ENCODE measurements at regions not wholly inside any gene's neighbourhood (a gene's known extent, or its start where the extent isn't known, plus 50 kb on each side); places are given as distances from the start of the nearest gene placed in this dataset.
"Not testable (repeated sequence)": the region's sequence is repeated elsewhere in the genome, so short reads cannot be mapped to it uniquely, and the experiment has no call there.

DNA sequence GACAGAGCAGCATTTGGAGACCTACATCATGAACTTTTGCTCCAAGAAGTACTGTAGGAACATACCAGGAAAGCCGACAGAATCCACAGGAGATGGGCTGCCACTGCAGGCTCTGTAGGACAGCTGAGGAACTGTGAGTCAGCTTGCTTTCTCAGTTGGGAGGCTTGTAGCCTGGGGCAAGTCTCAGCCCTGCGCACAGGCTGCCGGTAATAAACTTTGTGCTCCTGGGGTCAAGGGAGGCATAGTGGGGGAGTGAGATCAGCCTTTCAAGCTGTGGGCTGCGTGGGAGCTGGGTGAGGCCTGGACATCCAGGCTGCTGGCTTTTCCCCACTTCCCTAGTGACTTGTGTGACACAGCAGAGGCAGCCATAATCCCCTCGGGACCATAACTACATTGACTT is 718.0 kb upstream of the CDH10 start:
- DNase-seq, result no peak

DNA sequence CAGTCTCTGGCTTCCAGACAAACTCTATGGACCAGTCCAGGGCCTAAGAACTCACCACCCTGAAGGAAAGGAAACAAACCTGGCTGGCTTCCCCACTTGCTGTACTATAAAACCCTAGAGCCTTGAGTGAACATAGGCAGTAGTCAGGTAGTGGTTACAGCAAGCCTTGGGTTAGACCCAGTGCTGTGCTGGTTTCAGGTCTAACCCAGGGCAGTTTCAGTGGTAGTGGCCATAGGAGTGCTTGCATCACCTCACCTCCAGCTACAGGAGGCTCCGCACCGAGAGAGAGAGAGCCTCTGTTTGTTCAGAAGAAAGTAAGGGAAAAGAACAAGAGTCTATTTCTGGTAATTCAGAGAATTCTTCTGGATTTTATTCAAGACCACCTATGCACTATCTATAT is 714.1 kb upstream of the CDH10 start:
- DNase-seq, result no peak

DNA sequence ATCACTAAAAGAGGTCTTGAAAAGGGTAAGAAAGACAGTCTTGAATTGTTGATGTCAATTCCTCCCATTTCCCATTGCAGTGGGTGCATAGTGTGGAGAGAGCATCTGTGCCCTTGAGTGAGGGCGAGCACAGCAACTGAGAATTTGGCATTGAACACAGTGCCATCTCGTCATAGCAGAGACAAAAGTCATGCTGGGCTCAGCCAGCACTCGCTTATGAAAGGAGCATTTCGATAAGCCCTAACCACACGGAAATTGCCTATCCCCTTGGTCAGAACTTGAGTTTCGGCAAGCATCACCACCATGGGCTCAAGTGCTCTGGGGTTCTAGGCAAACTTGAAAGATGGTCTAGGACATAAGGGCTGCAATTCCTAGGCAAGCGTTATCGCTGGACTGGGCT is 712.8 kb upstream of the CDH10 start:
- DNase-seq, result no peak

- DNase-seq, result no peak
These were observed 705.0 kb upstream of the CDH10 start for GRCh38 chr5:25349746-25350145.

DNA sequence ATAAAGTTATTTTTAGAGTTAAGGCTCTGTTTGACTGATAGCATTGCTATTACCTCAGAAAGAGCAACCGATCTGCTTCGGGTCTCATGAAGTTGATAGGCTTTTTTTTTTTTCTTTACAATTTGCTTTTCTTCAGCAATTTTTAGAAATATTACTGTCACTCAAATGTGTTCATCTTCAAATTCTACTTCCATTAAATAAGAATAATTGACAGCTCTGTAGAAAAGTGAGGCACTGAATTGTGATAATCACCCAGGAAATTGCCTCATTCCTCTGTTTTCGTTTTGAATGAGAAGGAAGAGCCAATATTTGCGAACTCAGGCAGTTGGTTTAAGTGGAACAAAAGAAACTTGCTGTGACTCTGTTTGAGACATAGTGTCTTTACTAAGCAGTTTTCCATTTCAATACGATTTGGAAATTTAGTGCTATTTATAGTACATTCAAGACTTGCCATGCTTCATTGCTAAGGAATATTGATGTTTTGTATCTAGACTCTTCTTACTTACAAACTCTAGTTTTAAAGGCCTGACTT is 700.5 kb upstream of the CDH10 start:
- no peak for DNase-seq

DNA sequence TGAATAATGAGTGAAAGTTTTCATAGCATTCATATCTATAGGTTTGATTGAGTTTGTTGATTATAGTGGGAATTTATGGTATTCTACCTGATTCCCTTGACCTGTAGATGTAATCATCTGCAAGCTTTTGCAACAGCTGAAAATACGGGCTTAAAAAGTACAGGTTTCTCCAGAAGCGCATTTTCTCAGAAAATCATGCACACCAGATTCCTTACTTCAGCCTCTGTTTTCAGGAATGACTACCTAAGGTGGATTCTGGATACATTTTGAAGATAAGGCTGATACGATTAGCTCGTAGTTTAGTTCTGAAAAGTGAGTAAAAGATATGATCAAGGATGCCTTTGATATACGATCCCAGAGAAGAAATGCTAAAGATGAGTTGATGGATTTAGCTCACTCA is 694.8 kb upstream of the CDH10 start:
- no peak for DNase-seq

- no peak for DNase-seq
These were observed 689.6 kb upstream of the CDH10 start for GRCh38 chr5:25334350-25334749.

DNA sequence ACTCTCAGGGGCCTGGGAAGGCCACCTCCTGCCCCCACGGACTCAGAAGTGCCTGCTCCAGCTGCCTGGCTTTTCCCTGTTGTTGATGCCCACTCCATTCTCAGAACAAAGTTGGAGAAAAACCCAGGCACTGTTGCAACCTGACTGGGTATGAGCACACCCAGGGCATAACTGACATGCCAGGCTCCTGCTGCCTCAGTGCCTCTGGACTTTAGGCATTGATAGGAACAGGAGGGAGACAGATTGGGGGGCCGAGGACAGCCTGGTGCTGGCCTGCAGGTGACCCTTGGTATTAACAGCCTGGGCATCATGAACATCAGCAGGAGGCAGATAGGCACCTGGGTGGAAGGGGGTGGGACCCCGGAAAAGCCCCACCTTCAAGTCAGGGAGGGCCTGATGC is 685.9 kb upstream of the CDH10 start:
- DNase-seq, result no peak

- no peak for DNase-seq
These were observed 682.4 kb upstream of the CDH10 start for GRCh38 chr5:25327172-25327571.

DNA sequence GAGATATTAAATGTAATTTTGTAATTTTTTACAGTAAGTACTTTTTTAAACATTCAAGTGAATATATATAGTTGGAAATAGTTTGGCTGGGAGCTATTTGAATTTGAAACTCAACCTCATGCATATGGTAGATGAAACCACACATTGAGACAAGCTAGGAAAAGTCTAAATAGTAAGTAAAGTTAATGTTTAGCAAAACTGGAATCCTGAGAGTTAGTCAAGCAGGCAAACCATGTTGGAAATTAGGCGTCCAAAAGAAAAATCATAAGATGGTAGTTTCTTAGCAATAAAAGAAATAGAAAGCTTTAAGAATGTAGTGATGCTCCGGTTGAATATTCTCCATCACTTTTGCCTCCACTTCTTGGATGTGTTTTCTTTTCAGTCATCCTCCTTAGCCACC is 657.1 kb upstream of the CDH10 start:
- DNase-seq, result no peak

DNA sequence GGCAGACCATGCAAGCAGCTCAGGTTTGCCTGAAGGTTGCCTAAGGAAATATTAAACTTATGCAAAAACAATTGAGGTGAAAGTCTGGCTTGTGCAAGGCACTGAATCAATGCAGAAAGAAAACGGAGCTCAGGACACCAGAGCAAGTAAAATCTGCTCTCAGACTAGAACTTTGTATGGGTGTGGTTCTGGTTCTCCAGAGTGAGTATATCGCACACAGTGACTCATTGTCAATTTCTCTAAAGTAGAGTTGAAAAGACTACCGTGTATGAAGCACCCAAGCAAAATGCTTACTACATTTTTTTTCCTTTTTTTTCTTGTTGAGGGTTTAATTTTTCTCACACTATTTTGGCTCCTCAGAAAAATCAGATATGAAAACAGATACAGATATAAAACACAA is 650.3 kb upstream of the CDH10 start:
- DNase-seq, result no peak

DNA sequence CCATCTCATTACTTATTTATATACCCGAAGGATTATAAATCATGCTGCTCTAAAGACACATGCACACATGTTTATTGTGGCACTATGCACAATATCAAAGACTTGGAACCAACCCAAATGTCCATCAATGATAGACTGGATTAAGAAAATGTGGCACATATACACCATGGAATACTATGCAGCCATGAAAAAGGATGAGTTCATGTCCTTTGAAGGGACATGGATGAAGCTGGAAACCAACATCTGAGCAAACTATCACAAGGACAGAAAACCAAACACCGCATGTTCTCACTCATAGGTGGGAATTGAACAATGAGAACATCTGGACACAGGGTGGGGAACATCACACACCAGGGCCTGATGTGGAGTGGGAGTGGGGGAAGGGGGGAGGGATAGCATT is 645.0 kb upstream of the CDH10 start:
- not testable (repeated sequence) for DNase-seq

- DNase-seq, result no peak
These were observed 641.5 kb upstream of the CDH10 start for GRCh38 chr5:25286319-25286718.

DNA sequence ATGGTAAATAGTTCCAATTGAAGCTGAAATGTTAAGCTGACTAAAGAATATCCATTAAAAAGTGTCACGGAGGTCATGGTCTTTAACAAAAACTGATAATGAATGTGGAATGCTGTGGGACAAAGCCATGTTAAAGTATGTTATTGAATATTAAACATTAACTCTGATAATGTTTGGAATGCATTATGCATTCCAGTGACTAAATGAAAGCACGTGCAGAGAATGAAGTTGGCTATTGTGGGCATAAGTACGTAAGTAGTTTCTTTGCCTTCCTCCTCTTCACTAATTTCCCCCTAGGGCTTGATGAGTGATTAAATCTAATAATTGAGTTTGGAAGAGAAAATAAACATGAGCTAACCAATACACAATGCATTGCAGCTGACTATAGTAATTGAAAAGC is 640.4 kb upstream of the CDH10 start:
- DNase-seq, result no peak

- DNase-seq, result not testable (repeated sequence)
These were observed 618.7 kb upstream of the CDH10 start for GRCh38 chr5:25263507-25263906.

DNA sequence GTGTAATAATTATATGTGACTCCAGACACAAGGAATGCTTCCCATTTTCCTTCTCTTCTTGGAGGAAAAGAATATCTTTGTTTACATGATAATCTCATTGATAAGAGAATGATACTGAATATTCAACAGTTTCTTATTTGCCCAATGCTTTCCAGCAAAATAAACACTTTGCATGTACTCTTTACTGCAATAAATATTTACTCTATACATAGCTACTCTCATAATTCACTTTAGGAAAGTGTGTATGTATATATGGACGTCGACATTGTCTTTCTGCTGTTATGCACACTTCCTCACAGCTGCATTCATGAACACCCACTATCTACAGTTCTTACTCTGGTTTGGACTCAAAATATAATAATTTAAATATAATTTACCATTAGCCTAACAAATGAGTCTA is 617.4 kb upstream of the CDH10 start:
- no peak for DNase-seq

DNA sequence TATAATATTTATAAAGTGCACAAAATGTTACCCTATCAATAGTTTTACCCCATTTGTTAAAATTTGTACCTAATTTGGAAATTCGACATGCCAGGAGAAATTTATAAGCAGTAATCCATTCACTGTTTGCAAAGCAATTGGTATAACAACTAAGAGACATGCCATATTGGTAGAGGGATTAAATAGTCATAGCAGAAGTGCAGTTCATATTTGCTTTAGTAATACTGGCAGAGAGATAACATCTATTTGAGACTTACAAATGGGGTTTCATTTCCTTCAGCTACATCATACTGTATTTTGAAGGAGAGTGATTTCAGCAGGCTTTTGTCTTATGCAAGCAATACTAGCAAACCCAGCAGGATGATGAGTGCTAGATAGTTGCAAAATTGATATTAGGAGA is 610.4 kb upstream of the CDH10 start:
- DNase-seq, result no peak

DNA sequence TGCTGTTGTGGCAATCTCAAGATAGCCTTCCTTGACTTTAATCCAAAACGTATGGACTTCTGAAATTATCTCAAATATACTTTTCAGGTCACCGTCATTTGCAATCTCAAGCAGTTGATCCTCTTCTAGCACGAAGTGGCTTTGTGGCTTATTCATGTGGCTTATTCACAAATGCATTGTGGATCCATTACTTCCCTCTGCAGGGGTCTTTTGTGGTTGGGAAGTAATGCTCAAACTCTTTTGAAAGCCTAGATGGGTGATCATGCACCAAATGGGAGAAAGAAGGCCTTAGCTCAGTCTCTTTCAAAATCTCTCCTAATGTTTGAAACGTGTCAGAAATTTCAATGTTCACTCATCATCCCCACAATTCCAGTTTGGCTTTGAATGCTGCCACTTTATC is 597.2 kb upstream of the CDH10 start:
- no peak for DNase-seq

GRCh38 chr5:25238720-25239119 is 593.9 kb upstream of the CDH10 start:
- not testable (repeated sequence) for DNase-seq

GRCh38 chr5:25224316-25224982 is 579.7 kb upstream of the CDH10 start:
- DNase-seq, result no peak

- not testable (repeated sequence) for DNase-seq
These were observed 555.1 kb upstream of the CDH10 start for GRCh38 chr5:25199902-25200301.

- DNase-seq, result no peak
These were observed 545.8 kb upstream of the CDH10 start for GRCh38 chr5:25190521-25191000.

- no peak for DNase-seq
These were observed 536.5 kb upstream of the CDH10 start for GRCh38 chr5:25181249-25181648.

- not testable (repeated sequence) for DNase-seq
These were observed 517.8 kb upstream of the CDH10 start for GRCh38 chr5:25162616-25163015.

DNA sequence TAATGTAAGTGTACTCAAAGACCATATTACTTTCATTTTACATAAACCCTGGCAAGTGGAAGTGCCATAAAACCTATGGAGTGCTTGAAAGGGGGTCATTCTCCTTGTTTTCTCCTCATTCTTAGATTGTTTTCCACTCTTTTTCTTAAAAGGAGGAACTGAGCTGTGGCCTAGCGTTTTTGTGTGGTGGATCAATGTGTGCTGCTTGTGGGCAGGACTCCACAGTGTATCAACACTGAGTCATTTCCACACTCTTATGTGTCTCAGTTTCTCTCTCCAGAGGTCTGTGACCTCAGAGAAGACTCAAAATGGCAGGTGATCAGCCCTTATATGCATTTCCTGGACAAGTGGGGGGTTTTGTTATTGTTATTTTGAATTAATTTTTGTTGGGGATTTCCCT is 516.1 kb upstream of the CDH10 start:
- DNase-seq, result no peak

Measured in GF-D8 (cell line).